ENCODE measurements at regions not wholly inside any gene's neighbourhood (a gene's known extent, or its start where the extent isn't known, plus 50 kb on each side); places are given as distances from the start of the nearest gene placed in this dataset.
"Not testable (repeated sequence)": the region's sequence is repeated elsewhere in the genome, so short reads cannot be mapped to it uniquely, and the experiment has no call there.

DNA sequence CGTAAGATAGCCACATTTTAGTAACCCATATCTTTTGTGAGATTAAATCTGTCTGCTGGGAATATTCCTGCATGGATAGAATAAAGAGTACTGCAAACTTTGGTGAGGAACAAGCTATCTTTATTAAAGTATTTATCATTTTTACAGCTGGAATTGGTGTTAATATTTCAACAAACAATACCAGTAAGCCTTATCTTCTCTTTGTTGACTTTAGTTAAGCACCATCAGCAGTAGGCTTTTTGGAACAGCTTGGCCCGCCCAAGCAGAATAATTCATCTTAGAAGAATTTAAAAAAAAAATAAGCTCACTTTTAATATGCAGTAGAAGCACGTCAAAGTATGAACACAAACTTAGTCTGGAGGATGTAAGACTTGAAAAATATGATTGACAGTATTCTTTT lies 917.8 kb upstream of the ADGRB3 start:
- FAIRE-seq = no peak
- TF ChIP-seq POU2F2 (IDR thresholded peaks at IDR 0.05; ENCODE audit: low read depth, low read length) (no peak), SPI1 (IDR thresholded peaks at IDR 0.05; ENCODE audit: low read depth, low read length) (no peak)
- no peak for DNase-seq (ENCODE audit: insufficient read length, low spot score)

DNA sequence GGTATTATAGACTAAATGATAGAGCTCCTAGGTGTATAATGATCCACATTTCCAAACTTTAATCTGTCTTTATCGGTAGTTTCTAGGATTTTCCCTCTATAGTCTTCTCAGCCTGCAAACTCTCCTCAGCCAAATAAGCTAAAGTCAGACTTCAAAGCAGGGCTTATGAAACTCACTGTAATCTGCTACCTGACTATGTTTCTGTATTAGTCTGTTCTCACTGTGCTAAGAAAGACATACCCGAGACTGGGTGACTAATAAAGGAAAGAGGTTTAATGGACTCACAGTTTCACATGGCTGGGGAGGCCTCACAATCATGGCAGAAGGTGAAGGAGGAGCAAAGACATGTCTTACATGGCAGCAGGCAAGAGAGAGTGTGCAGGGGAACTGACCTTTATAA lies 928.7 kb upstream of the ADGRB3 start:
- DNase-seq (ENCODE audit: insufficient read length, low spot score) (no peak), FAIRE-seq (no peak)
- TF ChIP-seq POLR2AphosphoS5 (IDR thresholded peaks at IDR 0.05; ENCODE audit: low read depth, low read length) = no peak

DNA sequence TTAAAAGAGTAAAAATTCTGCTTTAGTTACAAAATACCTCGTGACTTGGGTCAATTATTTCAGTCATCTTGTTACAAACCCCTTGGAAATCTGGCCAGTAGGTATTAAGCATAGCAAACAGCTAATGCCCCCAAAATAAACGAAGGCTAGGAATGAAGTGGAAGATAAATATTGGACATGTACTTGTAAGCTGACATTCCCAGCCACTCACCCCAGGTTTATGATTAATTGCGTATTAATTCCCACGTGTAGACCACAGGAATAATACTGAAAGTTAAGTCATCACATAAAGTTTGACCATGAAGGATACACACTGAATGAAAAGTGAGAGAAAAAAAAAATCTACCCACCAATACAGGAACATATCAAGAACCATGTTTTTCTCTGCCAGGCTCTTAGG lies 936.5 kb upstream of the ADGRB3 start:
- TF ChIP-seq POU2F2 (IDR thresholded peaks at IDR 0.05; ENCODE audit: low read depth, low read length) (no peak), POLR2AphosphoS5 (IDR thresholded peaks at IDR 0.05; ENCODE audit: low read depth, low read length) (no peak), POLR2A (IDR thresholded peaks at IDR 0.05; ENCODE audit: low read depth, low read length) (no peak), SPI1 (IDR thresholded peaks at IDR 0.05; ENCODE audit: low read depth, low read length) (no peak), PAX5 (IDR thresholded peaks at IDR 0.05; ENCODE audit: insufficient read depth, low read length, severe bottlenecking) (no peak), TAF1 (IDR thresholded peaks at IDR 0.05; ENCODE audit: low read depth, low read length) (no peak)
- DNase-seq (ENCODE audit: insufficient read length, low spot score) (no peak), FAIRE-seq (no peak)

DNA sequence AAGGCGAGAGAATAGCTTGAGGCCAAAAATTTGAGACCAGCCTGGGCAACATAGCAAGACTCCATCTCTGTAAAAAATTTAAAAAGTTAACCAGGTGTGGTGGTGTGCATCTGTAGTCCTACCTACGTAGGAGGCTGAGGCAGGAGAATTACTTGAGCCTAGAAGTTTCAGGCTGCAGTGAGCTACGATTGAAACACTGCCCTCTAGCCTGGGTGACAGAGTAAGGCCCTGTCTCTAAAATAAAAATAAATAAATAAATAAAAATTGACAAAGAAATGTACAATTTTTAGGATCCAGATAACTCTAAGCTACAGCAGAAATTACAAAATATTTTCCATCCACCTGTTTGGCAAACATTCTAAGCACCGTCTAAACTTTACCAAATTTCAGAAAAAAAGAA lies 941.0 kb upstream of the ADGRB3 start:
- TF ChIP-seq POU2F2 (IDR thresholded peaks at IDR 0.05; ENCODE audit: low read depth, low read length) = no peak
- no peak for TF ChIP-seq TAF1 (IDR thresholded peaks at IDR 0.05; ENCODE audit: low read depth, low read length)
- TF ChIP-seq POLR2AphosphoS5 (IDR thresholded peaks at IDR 0.05; ENCODE audit: low read depth, low read length) = no peak
- no peak for TF ChIP-seq PAX5 (IDR thresholded peaks at IDR 0.05; ENCODE audit: insufficient read depth, low read length, severe bottlenecking)
- no peak for TF ChIP-seq POLR2A (IDR thresholded peaks at IDR 0.05; ENCODE audit: low read depth, low read length)
- no peak for TF ChIP-seq SPI1 (IDR thresholded peaks at IDR 0.05; ENCODE audit: low read depth, low read length)
- DNase-seq (ENCODE audit: insufficient read length, low spot score) = no peak
- no peak for FAIRE-seq

DNA sequence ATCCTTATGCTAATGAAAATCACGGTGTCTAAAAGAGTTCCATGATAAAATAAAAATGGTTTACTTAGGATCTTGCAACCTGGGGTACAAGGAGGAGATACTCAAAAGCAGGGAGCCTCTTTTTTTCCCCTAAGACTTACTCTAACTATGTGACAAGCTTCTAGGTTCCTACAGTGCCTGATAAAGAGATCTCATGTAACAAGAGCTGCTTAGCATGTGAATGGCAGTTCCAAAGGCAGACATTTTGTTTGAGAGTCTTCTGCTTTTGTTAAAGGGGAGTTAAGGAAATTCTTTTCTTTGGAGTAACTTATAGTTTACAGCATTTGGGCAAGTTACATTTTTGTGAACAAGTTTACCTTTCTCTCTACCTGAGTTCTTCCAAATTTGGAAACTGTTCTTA lies 945.8 kb upstream of the ADGRB3 start:
- DNase-seq (ENCODE audit: insufficient read length, low spot score) = no peak
- no peak for FAIRE-seq
- TF ChIP-seq PAX5 (IDR thresholded peaks at IDR 0.05; ENCODE audit: insufficient read depth, low read length, severe bottlenecking) (no peak), POLR2A (IDR thresholded peaks at IDR 0.05; ENCODE audit: low read depth, low read length) (no peak), TAF1 (IDR thresholded peaks at IDR 0.05; ENCODE audit: low read depth, low read length) (no peak), POLR2AphosphoS5 (IDR thresholded peaks at IDR 0.05; ENCODE audit: low read depth, low read length) (no peak), SPI1 (IDR thresholded peaks at IDR 0.05; ENCODE audit: low read depth, low read length) (no peak), POU2F2 (IDR thresholded peaks at IDR 0.05; ENCODE audit: low read depth, low read length) (no peak)

DNA sequence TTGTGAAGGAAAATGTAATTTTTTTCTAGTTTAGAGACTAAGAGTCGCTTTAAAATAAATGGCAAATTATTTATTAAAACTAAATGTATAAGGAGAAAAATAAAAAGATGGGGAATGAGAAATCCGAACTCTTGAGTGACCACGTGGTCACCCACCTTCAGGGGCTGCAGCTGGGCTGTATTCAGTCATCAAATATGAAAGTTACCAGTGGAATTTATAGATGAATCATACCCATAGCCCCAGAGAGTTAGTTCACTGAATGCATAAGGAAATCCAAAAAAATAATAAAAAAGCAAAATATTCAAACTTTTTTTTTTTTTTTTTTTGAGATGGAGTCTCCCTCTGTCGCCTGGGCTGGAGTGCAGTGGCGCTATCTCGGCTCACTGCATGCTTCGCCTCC lies 947.7 kb upstream of the ADGRB3 start:
- no peak for FAIRE-seq
- TF ChIP-seq TAF1 (IDR thresholded peaks at IDR 0.05; ENCODE audit: low read depth, low read length) (no peak), SPI1 (IDR thresholded peaks at IDR 0.05; ENCODE audit: low read depth, low read length) (no peak), POU2F2 (IDR thresholded peaks at IDR 0.05; ENCODE audit: low read depth, low read length) (no peak), POLR2AphosphoS5 (IDR thresholded peaks at IDR 0.05; ENCODE audit: low read depth, low read length) (no peak), POLR2A (IDR thresholded peaks at IDR 0.05; ENCODE audit: low read depth, low read length) (no peak), PAX5 (IDR thresholded peaks at IDR 0.05; ENCODE audit: insufficient read depth, low read length, severe bottlenecking) (no peak)

DNA sequence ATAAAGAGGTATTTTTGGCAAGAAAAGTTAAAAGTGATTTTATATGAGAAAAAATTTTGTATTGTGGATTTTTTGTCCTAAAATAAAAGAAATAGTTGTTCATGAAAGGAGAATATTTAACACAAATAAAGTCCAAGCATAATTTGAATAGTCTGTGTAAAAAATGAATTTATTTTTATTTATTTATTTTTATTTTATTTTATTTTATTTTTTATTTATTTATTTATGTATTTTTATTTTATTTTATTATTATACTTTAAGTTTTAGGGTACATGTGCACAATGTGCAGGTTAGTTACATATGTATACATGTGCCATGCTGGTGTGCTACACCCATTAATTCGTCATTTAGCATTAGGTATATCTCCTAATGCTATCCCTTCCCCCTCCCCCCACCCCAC lies 948.9 kb upstream of the ADGRB3 start:
- not testable (repeated sequence) for DNase-seq (ENCODE audit: insufficient read length, low spot score); FAIRE-seq

More for the DNA sequence above, 947.7 kb upstream of the ADGRB3 start:
- no peak for DNase-seq (ENCODE audit: insufficient read length, low spot score)

DNA sequence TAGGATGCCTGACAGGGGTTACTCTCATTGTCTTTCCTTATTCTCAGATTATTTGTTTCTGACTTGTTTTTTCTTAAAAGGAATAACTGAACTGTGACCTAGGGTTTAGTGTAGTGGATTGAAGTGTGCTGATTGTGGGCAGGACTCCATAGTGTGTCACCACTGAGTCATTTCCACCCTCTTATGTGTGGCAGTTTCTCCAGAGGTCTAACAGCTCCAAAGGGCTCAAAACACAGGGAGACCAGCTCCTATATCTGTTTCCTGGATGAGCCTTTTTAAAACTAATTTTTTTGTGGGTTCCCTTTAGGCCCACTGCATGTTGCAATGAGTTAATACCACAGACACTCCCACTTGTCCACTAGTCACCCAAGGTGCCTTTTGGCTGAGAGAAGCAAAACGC lies 951.1 kb upstream of the ADGRB3 start:
- no peak for TF ChIP-seq POLR2AphosphoS5 (IDR thresholded peaks at IDR 0.05; ENCODE audit: low read depth, low read length)
- TF ChIP-seq POU2F2 (IDR thresholded peaks at IDR 0.05; ENCODE audit: low read depth, low read length) = no peak
- no peak for TF ChIP-seq TAF1 (IDR thresholded peaks at IDR 0.05; ENCODE audit: low read depth, low read length)
- TF ChIP-seq PAX5 (IDR thresholded peaks at IDR 0.05; ENCODE audit: insufficient read depth, low read length, severe bottlenecking) = no peak
- TF ChIP-seq SPI1 (IDR thresholded peaks at IDR 0.05; ENCODE audit: low read depth, low read length) = no peak
- TF ChIP-seq POLR2A (IDR thresholded peaks at IDR 0.05; ENCODE audit: low read depth, low read length) = no peak
- DNase-seq (ENCODE audit: insufficient read length, low spot score) (no peak), FAIRE-seq (no peak)

DNA sequence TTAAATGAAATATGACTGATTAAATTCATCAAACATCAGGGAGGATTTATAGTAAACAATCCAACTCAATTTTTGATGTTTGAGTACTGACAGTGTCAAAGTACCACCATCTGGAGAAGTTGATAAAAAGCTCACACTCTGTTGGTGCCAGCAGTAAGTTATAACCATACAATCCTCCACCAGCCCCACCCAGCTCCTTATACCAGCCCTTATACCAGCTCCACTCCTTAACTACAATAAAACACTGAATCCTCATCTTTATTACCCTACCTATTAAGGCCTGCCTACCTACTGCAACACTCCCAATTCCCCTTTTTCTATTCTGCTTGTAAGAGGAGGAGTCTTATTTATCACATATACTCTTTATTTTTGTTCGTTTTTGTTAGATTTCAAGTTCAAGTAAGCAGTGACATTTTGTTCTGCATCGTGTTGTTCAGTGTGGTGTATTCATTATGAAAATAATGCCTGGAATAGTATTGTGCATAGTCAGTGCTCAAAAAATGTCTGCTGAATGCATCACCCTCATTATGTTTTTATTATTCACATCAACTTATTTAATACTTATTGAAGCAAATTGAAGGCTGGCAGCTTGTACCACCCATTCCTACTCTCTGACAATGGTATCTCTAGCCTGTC lies 954.7 kb upstream of the ADGRB3 start:
- FAIRE-seq (no peak), DNase-seq (ENCODE audit: insufficient read length, low spot score) (no peak)
- TF ChIP-seq TAF1 (IDR thresholded peaks at IDR 0.05; ENCODE audit: low read depth, low read length) = no peak
- TF ChIP-seq POLR2AphosphoS5 (IDR thresholded peaks at IDR 0.05; ENCODE audit: low read depth, low read length) = no peak
- TF ChIP-seq POLR2A (IDR thresholded peaks at IDR 0.05; ENCODE audit: low read depth, low read length) = no peak
- TF ChIP-seq POU2F2 (IDR thresholded peaks at IDR 0.05; ENCODE audit: low read depth, low read length) = no peak
- no peak for TF ChIP-seq SPI1 (IDR thresholded peaks at IDR 0.05; ENCODE audit: low read depth, low read length)
- no peak for TF ChIP-seq PAX5 (IDR thresholded peaks at IDR 0.05; ENCODE audit: insufficient read depth, low read length, severe bottlenecking)

DNA sequence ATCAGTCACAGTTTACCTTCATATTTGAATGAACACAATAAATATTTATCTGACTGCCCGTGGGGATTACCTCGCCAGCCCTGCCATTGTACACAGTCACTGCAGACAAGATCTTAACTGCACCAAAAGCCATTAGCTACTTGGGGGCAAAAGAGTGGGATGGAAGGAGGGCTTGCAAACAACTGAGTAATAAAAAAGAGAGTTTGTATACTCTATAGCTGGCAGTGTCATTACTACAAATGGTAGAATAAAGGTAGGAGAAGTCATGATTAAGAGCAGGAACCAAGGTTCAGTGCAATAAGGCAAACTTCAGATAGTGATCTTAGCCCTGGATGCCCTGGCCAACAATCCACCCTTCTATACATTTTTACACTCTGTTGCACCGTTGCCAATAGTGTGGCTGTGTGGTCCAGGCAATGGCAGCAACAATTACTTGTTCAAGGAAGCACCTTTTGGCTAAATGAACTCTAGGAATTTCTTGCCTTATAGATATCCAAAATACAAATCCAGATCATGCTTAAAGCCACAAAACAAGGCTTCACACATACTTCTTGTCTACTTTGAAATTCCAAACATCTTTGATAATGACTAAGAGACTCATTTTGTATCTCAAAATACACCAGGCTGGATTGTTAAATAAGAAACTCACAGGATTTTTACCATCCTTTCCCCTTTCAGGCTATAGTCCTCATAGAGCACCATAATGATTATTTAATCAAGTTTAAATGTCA lies 955.4 kb upstream of the ADGRB3 start:
- FAIRE-seq (no peak), DNase-seq (ENCODE audit: insufficient read length, low spot score) (no peak)
- TF ChIP-seq PAX5 (IDR thresholded peaks at IDR 0.05; ENCODE audit: insufficient read depth, low read length, severe bottlenecking) (no peak), POLR2AphosphoS5 (IDR thresholded peaks at IDR 0.05; ENCODE audit: low read depth, low read length) (no peak), TAF1 (IDR thresholded peaks at IDR 0.05; ENCODE audit: low read depth, low read length) (no peak), POU2F2 (IDR thresholded peaks at IDR 0.05; ENCODE audit: low read depth, low read length) (no peak), POLR2A (IDR thresholded peaks at IDR 0.05; ENCODE audit: low read depth, low read length) (no peak), SPI1 (IDR thresholded peaks at IDR 0.05; ENCODE audit: low read depth, low read length) (no peak)

Measured in GM12891 (cell line).